Esophagus (tissue), 2 donors: ENCODE measurements at regions not wholly inside any gene's neighbourhood (a gene's known extent, or its start where the extent isn't known, plus 50 kb on each side); places are given as distances from the start of the nearest gene placed in this dataset.

ENCODE experiments used
- H3K27ac ChIP-seq, 2 donors: one replicate each; pipeline ENCODE4 v1.5.1; 2013; ENCODE audit warnings: low read depth in 2 of 2, mild to moderate bottlenecking in 2 of 2, inconsistent platforms in 1 of 2, low read length in 1 of 2, moderate library complexity in 1 of 2
- H3K27me3 ChIP-seq, 2 donors: one replicate each; pipeline ENCODE4 v1.6.1; 2013; ENCODE audit warnings: low read length in 2 of 2, control low read depth in 1 of 2, mild to moderate bottlenecking in 1 of 2; ENCODE audit not compliant: insufficient read depth in 2 of 2, control insufficient read depth in 1 of 2
- H3K36me3 ChIP-seq, 2 donors: one replicate each; pipeline ENCODE4 v1.6.1; 2013; ENCODE audit warnings: low read length in 1 of 2; ENCODE audit not compliant: control insufficient read depth in 2 of 2, insufficient read depth in 2 of 2
- H3K4me1 ChIP-seq, 2 donors: one replicate each; pipeline ENCODE4 v1.6.1; 2013; ENCODE audit warnings: low read length in 1 of 2; ENCODE audit not compliant: control insufficient read depth in 2 of 2, insufficient read depth in 2 of 2
- H3K4me3 ChIP-seq, 2 donors: one replicate each; pipeline ENCODE4 v1.5.1; 2013; ENCODE audit warnings: low read length in 2 of 2, mild to moderate bottlenecking in 2 of 2, low read depth in 1 of 2, moderate library complexity in 1 of 2
- H3K9me3 ChIP-seq, 2 donors: one replicate each; pipeline ENCODE4 v1.6.1; 2013; ENCODE audit warnings: mild to moderate bottlenecking in 2 of 2, low read depth in 1 of 2, low read length in 1 of 2, moderate library complexity in 1 of 2; ENCODE audit not compliant: control insufficient read depth in 2 of 2, insufficient read depth in 1 of 2
- WGBS, 2 donors: extraction: QIAGEN DNeasy Blood & Tissue Kit; methylation state at CpG; one replicate each; pipeline ENCODE4 v1.1.7; 2013; 5-methylcytosine and 5-hydroxymethylcytosine counted together
- donor health status: healthy with polysubstance abuse.
- donor health status: Bipolar disorder and iron deficiency.

DNA sequence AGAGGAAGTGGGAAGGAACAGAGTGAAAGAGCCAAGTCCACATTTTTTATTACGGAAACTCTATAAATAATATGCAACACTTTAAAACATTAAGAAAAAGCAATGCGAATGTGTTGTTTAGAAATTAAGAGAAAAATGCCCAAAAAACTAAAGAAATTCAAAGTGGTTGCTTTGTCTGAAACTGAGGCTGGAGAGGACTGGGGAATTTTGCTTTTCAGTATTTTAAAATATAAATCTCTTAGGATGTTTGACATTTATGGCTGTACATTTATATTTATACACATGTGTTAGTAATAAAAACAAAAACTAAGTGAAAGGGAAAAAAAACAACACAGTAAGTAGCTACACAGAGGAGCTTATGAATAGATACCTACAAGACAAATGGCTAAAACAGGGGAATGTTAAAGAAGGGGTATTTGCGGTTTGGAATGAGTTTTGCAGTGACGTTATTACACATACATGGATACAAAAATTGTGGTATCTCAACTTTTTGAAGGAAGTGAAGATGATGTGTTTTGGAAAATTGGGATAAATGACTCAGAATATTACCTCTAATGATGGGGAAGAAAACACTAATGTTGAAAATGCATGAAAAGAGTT, 97.0 kb upstream of the DRD2 start:
- H3K27me3 ChIP-seq = no peaks in the 10 kb centered on the region
- H3K27ac ChIP-seq = no peak overlapping the region
- H3K4me3 ChIP-seq = no peak overlapping the region
- no peaks in the 10 kb centered on the region for H3K36me3 ChIP-seq
- peaks cover 0 to under 1% of the 10 kb centered on the region in 2 donors for H3K4me1 ChIP-seq
- WGBS, 2 donors = 80 to 81% methylated on average over 4 of the region's 4 CpGs
- no peaks in the 10 kb centered on the region for H3K9me3 ChIP-seq

GRCh38 chr11:113571531-113571930, 96.3 kb upstream of the DRD2 start:
- H3K27me3 ChIP-seq = no peaks in the 10 kb centered on the region
- 75 to 76% methylated on average over 4 of the region's 4 CpGs for WGBS, 2 donors
- H3K9me3 ChIP-seq = peaks cover 2% of the 10 kb centered on the region in 2 donors
- H3K27ac ChIP-seq = no peak overlapping the region
- H3K36me3 ChIP-seq = no peaks in the 10 kb centered on the region
- no peaks in the 10 kb centered on the region for H3K4me1 ChIP-seq
- no peak overlapping the region for H3K4me3 ChIP-seq

DNA sequence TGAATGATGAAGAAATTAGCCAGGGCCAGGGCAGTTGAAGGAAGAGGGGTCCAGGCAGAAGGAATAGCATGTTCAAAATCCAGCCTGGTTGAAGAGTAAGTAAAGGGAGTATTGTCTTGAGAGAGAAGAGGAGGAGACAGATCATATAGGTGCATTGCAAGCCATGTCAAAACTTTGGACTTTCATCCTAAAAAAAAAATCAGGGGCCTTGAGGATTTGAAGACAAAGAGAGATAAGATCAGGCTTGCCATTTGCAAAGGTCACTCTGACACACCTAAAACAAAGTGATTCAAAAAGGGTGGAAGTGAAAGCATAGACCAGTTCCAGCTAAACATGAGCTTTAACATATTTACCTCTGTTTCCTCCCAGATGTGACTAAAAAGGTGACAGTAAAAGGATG, 95.7 kb upstream of the DRD2 start:
- Histone ChIP-seq H3K27me3 (peaks cover 0 to 3% of the 10 kb centered on the region in 2 donors), H3K4me3 (no peak overlapping the region)

DNA sequence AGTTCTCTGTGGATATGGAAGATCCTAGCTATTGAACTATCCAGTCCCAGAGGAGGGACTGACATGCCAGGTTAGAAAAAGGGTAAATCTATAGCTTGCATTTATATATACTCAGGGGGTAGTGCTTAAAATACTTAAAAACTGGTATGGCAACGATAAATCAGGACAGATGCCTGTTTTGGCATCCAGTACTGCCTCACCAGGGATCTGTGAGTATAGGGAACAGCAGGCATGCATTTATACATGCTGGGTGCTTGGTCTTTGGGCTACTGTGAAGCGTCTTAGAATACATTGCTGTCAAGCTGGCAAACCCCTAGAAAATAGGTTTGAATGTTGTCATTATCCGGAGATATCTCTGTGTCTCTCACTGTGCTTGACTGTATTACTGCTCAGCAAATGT, 94.2 kb upstream of the DRD2 start:
- H3K4me1 ChIP-seq = no peaks in the 10 kb centered on the region
- H3K4me3 ChIP-seq = no peak overlapping the region
- 91% methylated on average over 3 of the region's 3 CpGs for WGBS, 2 donors
- H3K27ac ChIP-seq = no peak overlapping the region
- H3K27me3 ChIP-seq = peaks cover 0 to 4% of the 10 kb centered on the region in 2 donors
- no peaks in the 10 kb centered on the region for H3K36me3 ChIP-seq
- peaks cover 2% of the 10 kb centered on the region in 2 donors for H3K9me3 ChIP-seq

More for the DNA sequence above, 95.7 kb upstream of the DRD2 start:
- Histone ChIP-seq H3K27ac (no peak overlapping the region), H3K36me3 (no peaks in the 10 kb centered on the region), H3K9me3 (peaks cover 2% of the 10 kb centered on the region in 2 donors), H3K4me1 (no peaks in the 10 kb centered on the region)

DNA sequence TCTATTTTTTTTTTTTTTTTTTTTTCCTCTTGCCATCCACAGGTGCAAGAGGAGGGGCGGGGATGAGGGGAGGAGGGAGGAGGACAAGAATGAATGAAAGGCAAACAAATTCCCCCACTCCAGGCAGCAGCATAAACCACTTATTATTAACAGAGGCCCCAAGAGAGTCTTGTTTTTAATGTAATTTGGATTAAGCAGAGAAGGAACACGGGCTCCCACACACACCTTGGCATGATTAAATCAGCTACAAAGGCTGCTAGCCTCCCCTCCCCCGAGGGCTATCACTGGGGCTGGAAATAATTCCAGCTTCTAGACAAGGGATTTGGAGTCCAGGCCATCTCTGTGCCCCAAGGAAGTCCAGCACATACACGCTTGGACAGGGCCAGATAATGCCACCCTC, 93.4 kb upstream of the DRD2 start:
- Histone ChIP-seq H3K36me3 (no peaks in the 10 kb centered on the region), H3K27me3 (peaks cover 0 to 4% of the 10 kb centered on the region in 2 donors), H3K27ac (no peak overlapping the region), H3K4me3 (no peak overlapping the region), H3K4me1 (no peaks in the 10 kb centered on the region), H3K9me3 (peaks cover 2% of the 10 kb centered on the region in 2 donors)
- WGBS, 2 donors = 69 to 75% methylated on average over 4 of the region's 4 CpGs

DNA sequence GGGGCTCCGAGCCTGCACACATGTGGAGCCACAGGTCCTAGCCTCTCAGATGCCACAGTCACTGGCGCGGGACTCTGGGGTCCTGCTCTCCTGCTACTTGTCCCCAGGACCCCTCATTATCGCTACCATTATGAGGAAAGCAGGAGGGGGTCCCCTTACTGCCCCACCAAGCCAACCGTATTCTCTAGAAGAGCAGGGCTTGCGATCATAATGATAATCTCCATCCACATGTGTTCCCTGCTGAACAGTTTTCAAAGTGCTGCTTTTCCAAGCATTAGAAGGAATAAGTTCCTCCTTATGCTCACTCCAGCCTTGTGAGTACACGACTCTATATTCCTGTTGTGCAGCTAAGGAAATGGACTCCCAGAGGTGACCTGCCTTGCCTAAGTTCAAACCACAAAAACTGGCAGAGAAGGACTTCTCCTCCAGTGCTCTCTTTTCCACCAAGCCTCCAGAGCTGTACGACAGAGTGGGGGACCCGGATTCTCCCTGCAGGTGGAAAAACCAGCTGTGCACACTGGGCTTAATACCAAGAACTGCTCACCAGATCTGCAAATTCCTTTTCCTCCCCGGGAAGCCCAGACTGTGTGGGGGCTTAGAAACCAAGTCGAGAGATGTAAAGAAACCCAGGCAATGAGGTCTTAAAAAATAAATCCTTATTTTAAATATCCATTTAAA, 92.8 kb upstream of the DRD2 start:
- Histone ChIP-seq H3K27ac (no peak overlapping the region), H3K4me3 (no peak overlapping the region), H3K9me3 (peaks cover 2% of the 10 kb centered on the region in 2 donors), H3K4me1 (no peaks in the 10 kb centered on the region), H3K36me3 (no peaks in the 10 kb centered on the region), H3K27me3 (peaks cover 0 to 4% of the 10 kb centered on the region in 2 donors)
- 57 to 58% methylated on average over 11 of the region's 11 CpGs for WGBS, 2 donors

- Histone ChIP-seq H3K27ac (no peak overlapping the region), H3K4me1 (no peaks in the 10 kb centered on the region), H3K9me3 (peaks cover 2% of the 10 kb centered on the region in 2 donors), H3K4me3 (no peak overlapping the region), H3K27me3 (peaks cover 0 to 4% of the 10 kb centered on the region in 2 donors), H3K36me3 (no peaks in the 10 kb centered on the region)
- 86 to 87% methylated on average over 7 of the region's 7 CpGs for WGBS, 2 donors
Measured at GRCh38 chr11:113567097-113567496, 91.9 kb upstream of the DRD2 start.

DNA sequence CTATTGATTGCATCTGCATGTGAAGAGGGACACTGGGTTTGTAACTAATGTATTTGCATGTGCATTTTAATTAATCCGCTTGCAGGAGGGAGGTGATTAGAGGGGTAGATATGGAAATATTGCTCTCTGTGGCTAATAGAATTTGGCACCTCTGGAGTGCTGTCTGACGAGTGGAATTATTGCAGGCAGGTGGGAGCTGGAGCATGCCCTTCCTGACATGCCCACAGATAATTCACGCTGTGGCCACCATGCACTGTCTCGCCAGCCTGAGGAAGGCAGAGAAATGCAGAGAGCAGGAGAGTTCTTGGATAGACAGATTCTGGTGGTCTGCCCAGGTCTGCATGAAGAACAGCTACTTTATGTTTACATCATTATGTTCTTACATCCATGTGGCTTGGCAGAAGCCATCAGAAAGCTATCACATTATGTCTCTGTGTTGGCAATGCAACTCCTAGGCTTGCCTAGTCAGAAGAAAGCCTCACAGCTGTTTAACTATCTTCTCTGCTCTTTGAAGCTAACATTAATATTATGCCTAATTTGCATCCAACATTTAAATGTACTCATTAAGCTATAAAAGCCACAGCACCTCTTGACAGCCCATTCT, 89.4 kb upstream of the DRD2 start:
- Histone ChIP-seq H3K27me3 (peaks cover 0 to 4% of the 10 kb centered on the region in 2 donors), H3K27ac (no peak overlapping the region), H3K4me3 (no peak overlapping the region), H3K4me1 (no peaks in the 10 kb centered on the region), H3K36me3 (no peaks in the 10 kb centered on the region), H3K9me3 (peaks cover 2% of the 10 kb centered on the region in 2 donors)
- 57 to 71% methylated on average over 4 of the region's 4 CpGs for whole genome bisulfite sequencing, 2 donors

DNA sequence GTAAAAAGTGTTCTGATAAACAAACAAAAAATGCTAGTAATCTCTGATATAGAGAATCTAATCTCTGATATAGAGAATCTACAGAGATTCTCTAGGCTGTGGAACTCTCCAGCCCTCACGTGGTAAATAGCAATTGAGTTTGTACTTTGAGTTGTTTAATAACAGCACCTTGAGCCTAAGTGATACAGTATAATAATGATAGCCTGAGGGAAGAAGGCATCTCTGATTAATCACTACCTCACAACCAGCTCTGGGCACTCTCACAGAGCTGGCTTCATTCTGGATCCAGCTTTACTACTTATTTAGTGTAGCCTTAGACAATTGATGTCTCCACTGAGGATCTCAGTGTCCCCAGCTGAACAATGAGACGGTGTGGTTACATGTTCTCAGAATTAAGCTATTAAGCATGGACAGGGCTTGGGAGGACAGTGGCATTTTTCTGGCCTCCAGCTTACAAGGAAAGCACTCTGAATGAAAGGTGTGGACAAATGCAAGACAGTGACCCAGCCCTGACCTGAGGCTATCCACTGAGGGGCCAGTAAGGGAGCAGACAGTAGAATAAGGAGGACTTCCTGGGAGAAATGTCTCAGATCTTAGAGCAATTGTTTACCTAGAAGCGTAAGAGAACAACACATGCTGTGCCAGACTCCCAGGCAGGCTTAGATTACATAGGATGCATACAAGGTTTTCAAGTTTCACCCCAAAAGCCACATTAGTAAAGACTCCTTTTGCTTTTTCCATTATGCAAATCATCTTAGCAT, 88.7 kb upstream of the DRD2 start:
- H3K9me3 ChIP-seq = peaks cover 2% of the 10 kb centered on the region in 2 donors
- no peak overlapping the region for H3K4me3 ChIP-seq
- whole genome bisulfite sequencing, 2 donors = 50 to 51% methylated on average over 3 of the region's 3 CpGs
- no peaks in the 10 kb centered on the region for H3K4me1 ChIP-seq
- H3K27ac ChIP-seq = no peak overlapping the region
- H3K27me3 ChIP-seq = peaks cover 0 to 4% of the 10 kb centered on the region in 2 donors
- H3K36me3 ChIP-seq = no peaks in the 10 kb centered on the region
